ENCODE measurements at regions not wholly inside any gene's neighbourhood (a gene's known extent, or its start where the extent isn't known, plus 50 kb on each side); places are given as distances from the start of the nearest gene placed in this dataset.

GRCh38 chr1:95467036-95467435 lies 233.0 kb downstream of the RWDD3 start:
- Histone ChIP-seq H3K36me3 (no peaks in the 10 kb centered on the region), H3K4me3 (no peak overlapping the region), H3K9me3 (no peaks in the 10 kb centered on the region), H3K4me1 (no peaks in the 10 kb centered on the region), H3K27me3 (no peaks in the 10 kb centered on the region), H3K27ac (no peak overlapping the region)
- in situ Hi-C loops (cut with MboI; ENCODE audit: low pct_ligation_motif_present in 1 of 4, low pct_unique_long_range_greater_than_20kb in 1 of 4, low sequenced_read_pairs in 3 of 4) (no loop called here), intact Hi-C loops (cut with DNase I; ENCODE audit: low total_unique reads) (no loop called here)
- DNase-seq, result no peak
- TF ChIP-seq, protein P1, sequence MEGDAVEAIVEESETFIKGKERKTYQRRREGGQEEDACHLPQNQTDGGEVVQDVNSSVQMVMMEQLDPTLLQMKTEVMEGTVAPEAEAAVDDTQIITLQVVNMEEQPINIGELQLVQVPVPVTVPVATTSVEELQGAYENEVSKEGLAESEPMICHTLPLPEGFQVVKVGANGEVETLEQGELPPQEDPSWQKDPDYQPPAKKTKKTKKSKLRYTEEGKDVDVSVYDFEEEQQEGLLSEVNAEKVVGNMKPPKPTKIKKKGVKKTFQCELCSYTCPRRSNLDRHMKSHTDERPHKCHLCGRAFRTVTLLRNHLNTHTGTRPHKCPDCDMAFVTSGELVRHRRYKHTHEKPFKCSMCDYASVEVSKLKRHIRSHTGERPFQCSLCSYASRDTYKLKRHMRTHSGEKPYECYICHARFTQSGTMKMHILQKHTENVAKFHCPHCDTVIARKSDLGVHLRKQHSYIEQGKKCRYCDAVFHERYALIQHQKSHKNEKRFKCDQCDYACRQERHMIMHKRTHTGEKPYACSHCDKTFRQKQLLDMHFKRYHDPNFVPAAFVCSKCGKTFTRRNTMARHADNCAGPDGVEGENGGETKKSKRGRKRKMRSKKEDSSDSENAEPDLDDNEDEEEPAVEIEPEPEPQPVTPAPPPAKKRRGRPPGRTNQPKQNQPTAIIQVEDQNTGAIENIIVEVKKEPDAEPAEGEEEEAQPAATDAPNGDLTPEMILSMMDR (IDR thresholded peaks at IDR 0.05), result peak in 1 of 5 experiments; percentile 5
- no peak for TF ChIP-seq EP300 (IDR thresholded peaks at IDR 0.05; ENCODE audit: low read depth)
- WGBS, 2 donors (ENCODE audit: low coverage in 1 of 2), result 35% methylated on average over 1 of the region's 1 CpG; no CpG with 5 or more reads in 1 of the 2 donors

DNA sequence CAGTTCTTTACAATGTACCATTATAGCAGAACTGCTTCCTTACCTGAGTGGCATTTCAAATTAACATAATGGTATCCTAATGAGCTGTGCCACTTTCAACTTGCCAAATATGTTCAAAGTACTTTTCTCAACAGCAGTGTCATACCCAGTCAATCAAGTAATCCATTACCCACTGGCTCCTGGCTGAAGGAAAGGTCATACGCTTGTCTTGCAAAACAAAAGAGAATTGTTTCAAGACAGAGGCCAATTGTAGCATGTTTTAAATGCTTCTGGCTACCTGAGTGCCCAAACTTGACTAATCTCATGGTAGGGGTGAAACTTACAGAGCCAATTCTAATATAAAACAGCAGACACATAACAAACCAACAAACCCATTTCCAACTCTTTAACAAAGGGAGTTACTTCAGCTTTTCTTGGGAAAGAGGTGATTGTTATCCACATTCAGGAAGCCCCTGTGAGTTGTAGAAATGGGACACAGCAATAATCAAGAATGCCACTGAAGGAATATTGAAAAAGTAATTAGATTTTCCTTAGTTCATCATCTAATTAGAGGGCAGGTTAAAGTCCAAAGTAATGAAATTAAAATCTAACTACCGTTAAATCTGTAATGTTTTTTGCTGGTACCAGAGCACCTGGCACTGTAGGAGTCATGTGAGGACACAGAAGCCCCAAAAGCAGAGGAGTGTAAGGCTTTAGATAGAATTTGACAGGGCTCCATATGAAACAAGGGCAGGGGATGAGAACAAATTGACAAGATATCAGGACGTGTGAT lies 241.9 kb downstream of the RWDD3 start:
- intact Hi-C loops (cut with DNase I; ENCODE audit: low total_unique reads), result no loop called here
- Histone ChIP-seq H3K4me3 (no peak overlapping the region), H3K36me3 (no peaks in the 10 kb centered on the region), H3K4me1 (no peaks in the 10 kb centered on the region), H3K9me3 (no peaks in the 10 kb centered on the region), H3K27me3 (no peaks in the 10 kb centered on the region), H3K27ac (no peak overlapping the region)
- in situ Hi-C loops (cut with MboI; ENCODE audit: low pct_ligation_motif_present in 1 of 4, low pct_unique_long_range_greater_than_20kb in 1 of 4, low sequenced_read_pairs in 3 of 4), result no loop called here
- DNase-seq, result no peak
- WGBS, 2 donors (ENCODE audit: low coverage in 1 of 2), result 51 to 56% methylated on average over 3 of the region's 3 CpGs
- no peak for TF ChIP-seq POLR2AphosphoS5 (IDR thresholded peaks at IDR 0.05)
- no peak for TF ChIP-seq EP300 (IDR thresholded peaks at IDR 0.05; ENCODE audit: low read depth)
- TF ChIP-seq POLR2A (IDR thresholded peaks at IDR 0.05), result no peak
- TF ChIP-seq, protein P1 (IDR thresholded peaks at IDR 0.05), result no peak

DNA sequence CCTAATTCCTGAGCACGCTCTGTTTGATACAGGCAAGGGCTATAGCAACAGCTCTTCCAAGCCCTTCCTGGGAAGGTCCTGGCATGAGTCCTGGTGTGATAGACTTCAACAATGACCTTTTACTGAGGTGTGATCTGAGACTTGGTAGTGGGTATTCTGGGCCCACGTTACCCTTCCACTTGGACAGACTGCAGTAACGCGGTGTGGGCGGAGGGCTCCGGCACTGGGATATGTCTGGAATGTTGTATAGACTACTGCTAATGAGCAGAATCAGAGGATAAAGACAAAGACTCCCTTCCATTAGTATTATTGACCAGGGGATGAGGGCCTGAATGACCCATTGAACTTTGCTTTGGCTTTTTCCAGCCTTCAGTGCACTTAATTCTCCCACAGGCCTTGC lies 262.3 kb downstream of the RWDD3 start:
- no peaks in the 10 kb centered on the region for H3K36me3 ChIP-seq
- no peak for TF ChIP-seq POLR2AphosphoS5 (IDR thresholded peaks at IDR 0.05)
- H3K27ac ChIP-seq, result no peak overlapping the region
- no peak overlapping the region for H3K4me3 ChIP-seq
- H3K4me1 ChIP-seq, result no peaks in the 10 kb centered on the region
- H3K9me3 ChIP-seq, result no peaks in the 10 kb centered on the region
- 85% methylated on average over 6 of the region's 6 CpGs; no CpG with 5 or more reads in 1 of the 2 donors for WGBS, 2 donors (ENCODE audit: low coverage in 1 of 2)
- DNase-seq, result no peak
- intact Hi-C loops (cut with DNase I; ENCODE audit: low total_unique reads) (no loop called here), in situ Hi-C loops (cut with MboI; ENCODE audit: low pct_ligation_motif_present in 1 of 4, low pct_unique_long_range_greater_than_20kb in 1 of 4, low sequenced_read_pairs in 3 of 4) (loop anchor here in 1 of 4 donors (10.0 kb wide), 1 partner anchor 62 kb away; no protein-coding TSS in a partner anchor)
- no peaks in the 10 kb centered on the region for H3K27me3 ChIP-seq

- TF ChIP-seq POLR2AphosphoS5 (IDR thresholded peaks at IDR 0.05) (no peak), POLR2A (IDR thresholded peaks at IDR 0.05) (no peak), EP300 (IDR thresholded peaks at IDR 0.05; ENCODE audit: low read depth) (no peak)
- TF ChIP-seq, protein P1 (IDR thresholded peaks at IDR 0.05), result no peak
- in situ Hi-C loops (cut with MboI; ENCODE audit: low pct_ligation_motif_present in 1 of 4, low pct_unique_long_range_greater_than_20kb in 1 of 4, low sequenced_read_pairs in 3 of 4), result loop anchor here in 1 of 4 donors (10.0 kb wide), 1 partner anchor 62 kb away; no protein-coding TSS in a partner anchor
Observed at GRCh38 chr1:95496773-95497172, 262.8 kb downstream of the RWDD3 start.

More at GRCh38 chr1:95496773-95497172, 262.8 kb downstream of the RWDD3 start:
- 75% methylated on average over 6 of the region's 6 CpGs for WGBS, 2 donors (ENCODE audit: low coverage in 1 of 2)
- DNase-seq, result no peak
- Histone ChIP-seq H3K4me3 (no peak overlapping the region), H3K9me3 (no peaks in the 10 kb centered on the region), H3K36me3 (no peaks in the 10 kb centered on the region), H3K27me3 (no peaks in the 10 kb centered on the region), H3K4me1 (no peaks in the 10 kb centered on the region), H3K27ac (no peak overlapping the region)
- intact Hi-C loops (cut with DNase I; ENCODE audit: low total_unique reads), result no loop called here
